Gastrocnemius medialis (tissue), 4 donors: ENCODE measurements at regions not wholly inside any gene's neighbourhood (a gene's known extent, or its start where the extent isn't known, plus 50 kb on each side); places are given as distances from the start of the nearest gene placed in this dataset.

Experiments used
- POLR2A ChIP-seq, 2 donors: fragments of 450-650 bp; IDR thresholded peaks; one replicate each; pipeline ENCODE4 v1.6.1; 2017; ENCODE audit warnings: antibody characterized with exemption in 2 of 2, mild to moderate bottlenecking in 2 of 2, moderate library complexity in 2 of 2
- TF ChIP-seq, protein P1 (sequence below), 5 experiments: fragments of 450-650 bp in 3 of 5; fragments of 200-600 bp in 2 of 5; sonication (generic) in 2 of 5; IDR thresholded peaks in 4 of 5; conservative IDR thresholded peaks in 1 of 5; 1 replicate in 4 of 5; 2 replicates in 1 of 5; pipeline ENCODE4 v1.5.1; 2016 to 2019; ENCODE audit warnings: antibody characterized with exemption in 5 of 5, mild to moderate bottlenecking in 3 of 5, moderate library complexity in 3 of 5

DNA sequence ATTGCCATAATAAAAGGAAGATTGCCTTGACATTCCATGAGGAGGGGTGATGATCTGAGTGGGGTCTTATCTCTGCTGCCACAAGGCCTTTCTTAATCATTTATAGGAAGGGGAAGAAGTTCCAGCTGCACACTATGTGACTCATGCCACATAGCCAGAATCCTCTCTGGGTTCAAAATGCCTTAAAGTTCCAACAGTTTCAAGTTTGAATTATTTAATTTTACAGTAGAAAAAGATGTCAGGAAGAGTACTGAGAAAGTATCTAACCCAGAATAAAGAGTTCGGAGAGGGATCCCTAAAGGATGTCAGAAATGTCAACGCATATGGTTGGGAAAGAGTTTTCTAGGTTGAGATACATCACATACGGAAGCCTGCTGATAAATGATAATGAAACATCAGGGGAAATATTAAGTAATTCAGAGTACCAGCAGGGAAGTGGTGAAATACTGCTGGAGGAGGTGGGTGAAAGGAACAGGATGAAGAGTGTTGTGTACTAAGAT lies 999.9 kb downstream of the TSN start:
- no peak for TF ChIP-seq POLR2A (IDR thresholded peaks at IDR 0.05)
- TF ChIP-seq, protein P1, sequence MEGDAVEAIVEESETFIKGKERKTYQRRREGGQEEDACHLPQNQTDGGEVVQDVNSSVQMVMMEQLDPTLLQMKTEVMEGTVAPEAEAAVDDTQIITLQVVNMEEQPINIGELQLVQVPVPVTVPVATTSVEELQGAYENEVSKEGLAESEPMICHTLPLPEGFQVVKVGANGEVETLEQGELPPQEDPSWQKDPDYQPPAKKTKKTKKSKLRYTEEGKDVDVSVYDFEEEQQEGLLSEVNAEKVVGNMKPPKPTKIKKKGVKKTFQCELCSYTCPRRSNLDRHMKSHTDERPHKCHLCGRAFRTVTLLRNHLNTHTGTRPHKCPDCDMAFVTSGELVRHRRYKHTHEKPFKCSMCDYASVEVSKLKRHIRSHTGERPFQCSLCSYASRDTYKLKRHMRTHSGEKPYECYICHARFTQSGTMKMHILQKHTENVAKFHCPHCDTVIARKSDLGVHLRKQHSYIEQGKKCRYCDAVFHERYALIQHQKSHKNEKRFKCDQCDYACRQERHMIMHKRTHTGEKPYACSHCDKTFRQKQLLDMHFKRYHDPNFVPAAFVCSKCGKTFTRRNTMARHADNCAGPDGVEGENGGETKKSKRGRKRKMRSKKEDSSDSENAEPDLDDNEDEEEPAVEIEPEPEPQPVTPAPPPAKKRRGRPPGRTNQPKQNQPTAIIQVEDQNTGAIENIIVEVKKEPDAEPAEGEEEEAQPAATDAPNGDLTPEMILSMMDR (IDR thresholded peaks at IDR 0.05 in 4 of 5, conservative IDR thresholded peaks at IDR 0.05 in 1 of 5): no peak
